GM04503 (cell line): ENCODE measurements at regions not wholly inside any gene's neighbourhood (a gene's known extent, or its start where the extent isn't known, plus 50 kb on each side); places are given as distances from the start of the nearest gene placed in this dataset.

Experiments used
- DNase-seq: peaks from one replicate; pipeline ENCODE4 v3.0.0-alpha.2; 2012; ENCODE audit warnings: low read depth

DNA sequence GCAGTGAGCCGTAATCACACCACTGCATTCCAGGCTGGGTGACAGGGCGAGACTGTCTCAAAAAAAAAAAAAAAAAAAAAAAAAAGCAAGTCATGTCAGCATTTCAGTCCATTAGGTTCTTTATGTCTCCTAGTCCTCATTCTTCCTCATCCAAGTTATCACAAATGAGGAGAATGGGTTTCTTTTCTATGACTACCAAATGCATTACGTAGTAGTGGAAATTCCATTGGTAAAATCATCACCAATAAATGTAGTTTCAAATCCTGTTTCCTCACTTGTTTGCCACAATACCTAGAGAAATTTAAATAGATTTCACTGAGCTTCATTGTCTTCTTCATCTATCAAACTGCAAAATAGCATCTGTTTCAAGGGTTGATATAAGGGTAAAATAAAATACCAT is 317.6 kb upstream of the MME start:
- no peak for DNase-seq

DNA sequence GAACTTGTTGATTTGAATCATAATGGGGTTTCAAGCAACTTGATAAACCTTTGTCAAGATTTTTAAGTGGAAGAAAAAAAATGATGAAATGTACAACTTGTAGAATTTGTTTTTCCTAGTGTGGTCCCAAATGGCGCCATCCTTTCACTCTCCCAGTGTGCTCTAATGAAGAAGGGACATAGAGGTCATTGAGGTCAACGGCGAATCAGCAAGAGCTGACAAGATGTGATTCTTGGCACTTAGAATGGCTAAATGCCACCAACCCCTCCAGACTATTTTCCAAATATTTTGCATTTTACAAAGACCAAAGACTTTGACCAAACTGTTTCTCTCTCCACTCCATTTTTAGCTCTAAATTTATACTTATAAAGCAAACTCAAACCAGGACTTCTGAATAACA is 320.2 kb upstream of the MME start:
- DNase-seq = no peak

DNA sequence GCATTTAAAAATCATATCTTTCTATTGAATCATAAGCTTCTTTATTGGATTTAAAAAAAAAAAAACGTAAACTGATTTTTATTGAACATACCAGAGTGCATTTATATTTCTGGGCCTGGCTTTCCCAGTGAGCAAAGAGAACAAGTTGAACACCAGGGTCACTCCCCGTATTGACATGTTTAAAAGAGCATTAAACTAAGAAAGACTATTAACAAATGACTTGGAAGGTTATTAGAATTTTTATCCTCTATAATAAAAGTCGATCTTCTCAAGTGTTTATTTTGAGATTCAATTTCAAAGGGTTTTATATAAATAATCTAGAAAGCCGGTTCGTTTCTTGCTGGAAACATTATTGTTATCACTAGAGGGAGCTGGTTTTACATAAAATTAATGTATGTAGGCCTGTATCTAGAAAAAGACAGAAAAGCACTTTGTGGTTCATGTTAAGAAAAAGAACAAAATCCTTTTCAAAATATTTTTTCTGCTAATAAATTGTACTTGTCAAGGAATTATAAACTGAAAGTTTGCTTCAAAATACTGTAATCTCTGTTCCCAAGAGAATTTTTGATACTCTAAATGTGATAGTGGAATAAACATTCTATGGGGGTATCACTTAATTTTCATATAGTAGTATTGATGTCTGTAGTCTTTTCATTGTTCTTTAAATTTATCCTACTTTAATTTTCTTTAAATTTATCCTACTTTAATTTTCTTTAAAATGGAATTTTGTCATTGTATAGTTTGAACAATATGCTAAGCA is 321.8 kb upstream of the MME start:
- DNase-seq = no peak

DNA sequence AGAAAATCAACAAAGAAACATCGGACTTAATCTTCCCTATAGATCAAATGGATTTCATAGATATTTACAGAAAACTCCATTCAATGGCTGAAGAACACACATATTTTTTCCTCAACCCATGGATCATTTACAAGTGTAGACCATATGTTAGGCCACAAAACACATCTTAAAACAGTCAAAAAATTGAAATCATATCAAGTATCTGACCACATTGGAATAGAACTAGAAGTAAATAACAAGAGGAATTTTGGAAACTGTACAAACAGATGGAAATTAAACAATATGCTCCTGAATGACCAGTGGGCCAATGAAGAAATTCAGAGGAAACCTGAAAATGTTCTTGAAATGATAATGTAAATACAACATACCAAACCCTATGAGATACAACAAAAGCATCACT is 323.1 kb upstream of the GPR149 start:
- no peak for DNase-seq

DNA sequence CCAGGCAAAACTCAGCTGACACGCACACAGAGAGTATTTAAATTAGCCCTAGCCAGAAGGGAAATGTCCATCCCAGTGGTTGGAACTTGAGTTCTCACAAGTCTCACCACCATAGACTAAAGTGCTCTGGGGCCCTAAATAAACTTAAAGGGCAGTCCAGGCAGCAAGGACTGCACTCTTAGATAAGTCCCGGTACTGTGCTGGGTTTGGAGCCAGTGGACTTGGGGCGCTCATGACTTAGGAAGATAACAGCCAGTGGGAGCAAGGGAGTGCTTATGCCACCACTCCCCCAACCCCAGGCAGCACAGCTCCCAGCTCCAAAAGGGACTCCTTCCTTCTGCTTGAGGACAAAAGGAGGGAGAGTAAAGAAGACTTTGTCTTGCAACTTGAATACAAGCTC is 319.5 kb upstream of the GPR149 start:
- no peak for DNase-seq

DNA sequence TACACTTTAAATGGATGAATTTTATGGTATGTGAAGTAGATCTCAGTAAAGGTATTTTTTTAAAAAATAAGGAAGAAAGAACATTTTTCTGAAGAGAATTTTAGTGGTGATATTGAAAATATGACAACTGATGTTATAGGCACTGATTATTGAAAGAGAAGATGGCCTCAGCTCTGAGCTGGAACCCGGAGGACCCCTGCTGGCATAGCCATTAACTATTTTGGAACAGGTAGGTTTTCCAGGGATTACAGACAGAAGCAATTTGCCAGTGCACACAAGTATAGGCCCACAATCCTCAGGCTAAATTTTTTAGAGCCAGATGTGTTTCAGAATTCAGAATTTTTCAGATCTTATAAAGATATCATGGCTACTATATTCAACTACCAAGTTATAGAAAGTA is 315.9 kb upstream of the GPR149 start:
- no peak for DNase-seq

- no peak for DNase-seq
These were observed 315.1 kb upstream of the GPR149 start for GRCh38 chr3:154745122-154745521.

GRCh38 chr3:154743418-154743817 is 313.4 kb upstream of the GPR149 start:
- DNase-seq = no peak

DNA sequence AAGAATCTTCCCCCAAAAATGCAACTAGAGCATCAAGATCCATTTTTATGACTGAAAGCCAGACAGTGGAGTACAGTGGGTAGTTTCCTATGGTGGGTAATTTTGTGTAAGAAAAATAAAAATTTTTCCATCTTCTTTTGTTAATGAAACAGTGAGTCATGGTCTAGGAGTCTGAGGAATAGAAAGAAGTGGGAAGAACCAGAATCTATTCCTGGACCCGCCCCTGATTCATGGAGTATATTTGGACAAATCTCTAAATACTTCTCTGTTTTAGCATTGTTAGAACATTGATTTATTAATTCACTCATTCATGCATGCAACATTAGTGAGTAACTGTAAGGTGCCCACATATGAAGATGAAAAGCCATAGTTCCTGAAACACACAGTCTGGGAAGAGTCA is 304.5 kb upstream of the GPR149 start:
- DNase-seq = no peak

GRCh38 chr3:154730186-154730585 is 300.2 kb upstream of the GPR149 start:
- DNase-seq = no peak

DNA sequence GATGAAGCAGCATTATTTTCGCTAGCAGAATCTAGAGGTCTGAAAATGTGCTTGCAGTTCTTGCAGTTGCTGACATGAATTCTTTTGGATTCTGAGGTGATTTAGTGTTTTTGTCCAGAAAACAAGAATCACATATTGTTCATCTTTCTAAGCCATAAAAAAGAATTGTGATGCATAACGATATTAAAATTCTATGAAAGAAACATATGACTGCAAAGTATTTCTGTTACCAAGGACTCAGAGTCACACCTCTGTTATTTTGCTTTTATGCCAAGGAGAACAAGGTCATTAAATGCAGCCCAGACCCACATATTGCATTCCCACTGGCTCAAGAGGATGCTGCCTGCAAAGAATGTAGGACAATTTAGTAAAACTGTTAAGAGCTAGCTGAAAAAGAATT is 299.8 kb upstream of the GPR149 start:
- DNase-seq = no peak

DNA sequence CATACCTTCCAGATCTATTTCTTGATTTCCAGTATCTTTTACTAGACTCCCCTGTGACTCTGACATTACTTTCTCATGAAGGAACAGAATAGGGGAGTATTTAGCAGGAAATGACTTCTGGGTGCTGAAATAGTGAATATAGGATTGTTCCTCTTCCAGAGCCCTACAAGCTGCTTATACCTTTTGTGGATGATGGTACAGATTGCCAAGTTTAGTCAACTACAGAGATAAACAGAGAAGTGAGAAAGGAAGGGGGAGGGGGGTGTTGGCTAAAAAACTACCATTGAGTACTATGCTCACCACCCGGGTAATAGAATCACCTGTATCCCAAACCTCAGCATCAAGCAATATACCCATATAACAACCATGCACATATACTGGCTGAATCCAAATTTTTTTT is 298.3 kb upstream of the GPR149 start:
- DNase-seq = no peak

- DNase-seq = no peak
These were observed 290.9 kb upstream of the GPR149 start for GRCh38 chr3:154720921-154721320.

DNA sequence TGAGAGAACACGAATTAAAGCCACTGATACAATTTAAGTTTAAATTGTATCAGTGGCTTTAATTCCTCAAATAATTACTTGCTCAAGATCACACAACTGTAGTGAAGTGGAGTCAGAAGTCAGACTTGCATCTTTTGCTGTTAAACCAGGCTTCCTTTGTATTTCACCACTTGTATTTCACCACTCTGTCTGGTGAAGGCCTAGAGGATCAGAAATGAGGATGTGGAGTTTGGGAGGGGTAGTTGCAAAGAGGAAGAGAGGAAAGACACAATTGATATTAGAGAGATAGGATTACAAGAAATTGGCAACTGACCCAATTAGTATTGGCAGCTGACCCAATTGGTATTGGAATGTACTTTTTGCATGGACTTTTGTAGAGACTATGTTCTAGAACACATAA is 288.1 kb upstream of the GPR149 start:
- no peak for DNase-seq

DNA sequence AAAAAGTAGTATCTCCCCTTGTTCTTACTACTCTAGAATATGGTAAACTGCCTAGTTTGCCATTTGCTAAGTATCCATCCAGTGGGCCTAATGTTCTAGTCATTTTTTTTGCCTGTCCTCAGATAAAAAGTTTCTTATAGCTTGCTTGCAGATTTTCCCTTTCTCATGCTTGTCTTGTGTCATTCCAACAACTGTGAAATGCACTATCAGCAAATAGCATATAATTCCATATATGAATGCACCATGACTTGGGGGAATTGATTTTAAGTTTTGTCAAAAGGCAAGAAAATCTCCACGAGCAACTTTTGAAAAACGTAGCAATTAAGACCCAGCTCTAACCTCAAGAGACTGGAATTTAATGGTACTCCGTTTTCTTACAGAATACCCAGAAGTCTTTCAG is 286.2 kb upstream of the GPR149 start:
- DNase-seq = no peak

DNA sequence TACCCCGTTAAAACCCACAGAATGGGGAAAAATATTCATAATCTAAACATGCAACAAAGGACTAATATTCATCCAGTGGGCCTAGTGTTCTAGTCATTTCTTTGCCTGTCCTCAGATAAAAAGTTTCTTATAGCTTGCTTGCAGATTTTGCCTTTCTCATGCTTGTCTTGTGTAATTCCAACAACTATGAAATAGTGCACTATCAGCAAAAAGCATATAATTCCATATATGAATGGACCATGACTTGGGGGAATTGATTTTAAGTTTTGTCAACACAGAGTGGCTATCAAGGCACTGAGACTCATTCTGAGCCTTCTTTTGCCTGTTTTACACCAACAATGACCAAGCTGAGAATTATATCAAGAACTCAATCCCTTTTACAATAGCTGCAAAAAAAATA is 278.6 kb upstream of the GPR149 start:
- DNase-seq = no peak

DNA sequence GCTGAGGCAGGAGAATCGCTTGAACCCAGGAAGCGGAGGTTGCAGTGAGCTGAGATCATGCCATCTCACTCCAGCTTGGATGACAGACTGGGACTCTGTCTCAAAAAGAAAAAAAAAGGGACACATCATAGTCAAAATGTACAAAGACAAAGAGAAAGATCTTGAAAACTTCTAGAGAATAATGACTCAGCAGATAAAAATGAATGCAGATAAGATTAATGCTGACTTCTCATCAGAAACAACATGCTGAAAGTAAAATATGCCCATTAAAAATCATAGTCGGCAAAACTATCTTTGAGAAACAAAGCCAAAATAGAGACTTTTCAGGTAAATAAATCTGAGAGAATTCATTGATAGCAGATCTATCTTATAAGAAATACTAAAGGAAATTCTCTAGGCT is 271.1 kb upstream of the GPR149 start:
- no peak for DNase-seq

DNA sequence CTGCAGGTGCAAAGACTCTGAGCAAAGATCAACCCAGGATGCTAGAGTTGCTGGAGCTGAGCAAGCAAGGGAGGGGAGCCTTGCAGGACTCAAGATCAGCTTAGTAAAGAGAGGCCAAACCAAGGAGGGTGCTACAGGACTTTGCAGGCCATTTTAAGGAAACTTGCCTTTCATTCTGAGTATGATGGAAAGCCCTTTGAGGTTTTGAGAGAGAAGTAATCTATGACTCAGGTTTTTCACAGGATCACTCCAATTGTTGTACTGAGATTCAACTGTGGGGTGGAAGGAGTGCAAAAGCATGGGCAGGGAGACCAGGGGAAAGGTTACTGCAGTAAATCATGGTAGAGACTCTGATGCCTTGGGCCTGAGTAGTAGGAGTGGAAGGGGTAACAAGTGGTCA is 260.4 kb upstream of the GPR149 start:
- DNase-seq = no peak

GRCh38 chr3:154684440-154684839 is 254.4 kb upstream of the GPR149 start:
- no peak for DNase-seq

GRCh38 chr3:154684021-154684420 is 254.0 kb upstream of the GPR149 start:
- DNase-seq = no peak

DNA sequence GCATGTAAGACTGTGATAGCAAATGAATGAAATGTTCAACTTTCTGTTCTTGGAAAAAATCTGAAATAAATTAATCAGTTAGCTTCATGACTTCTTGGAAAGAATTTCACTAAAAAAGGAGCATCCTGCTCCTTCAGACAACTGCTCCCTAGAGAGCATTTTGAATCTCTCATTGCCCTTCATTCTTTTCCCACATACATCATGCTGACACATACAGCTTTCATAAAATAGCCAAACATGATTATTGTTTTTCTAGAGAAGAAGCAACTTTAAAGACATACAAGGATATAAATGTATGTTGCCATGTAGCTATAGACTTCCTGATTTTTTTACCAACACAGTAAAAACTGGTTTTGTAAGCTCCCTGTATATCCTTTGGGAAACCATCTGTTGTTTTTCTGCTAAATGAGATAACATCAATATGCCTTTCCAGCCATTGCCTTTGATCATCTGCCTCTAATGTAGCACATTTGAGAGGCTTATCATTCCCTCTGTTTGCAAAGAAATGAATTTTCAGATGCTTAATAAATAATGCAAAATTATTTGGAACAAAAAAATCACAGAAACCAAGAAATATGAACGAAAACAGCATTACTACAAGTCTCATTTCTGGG is 248.2 kb upstream of the GPR149 start:
- DNase-seq = no peak

DNA sequence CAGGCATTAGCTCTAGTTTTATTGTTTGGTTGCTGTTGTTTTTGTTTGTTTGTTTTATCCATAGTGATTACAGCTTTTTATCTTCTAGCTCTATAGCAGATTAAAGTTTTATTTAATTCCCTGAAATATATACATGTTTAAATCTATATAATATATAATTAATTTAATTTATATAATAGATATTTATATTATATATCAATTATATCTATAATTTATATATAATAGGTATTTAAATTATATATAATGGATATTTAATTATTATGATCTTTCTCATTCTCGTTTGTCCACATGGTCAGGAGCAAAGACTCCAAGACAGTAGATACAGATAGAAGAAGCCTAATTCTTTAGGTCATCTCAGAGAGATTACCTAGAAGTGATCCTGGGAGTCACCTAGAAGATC is 238.8 kb upstream of the GPR149 start:
- DNase-seq = no peak

DNA sequence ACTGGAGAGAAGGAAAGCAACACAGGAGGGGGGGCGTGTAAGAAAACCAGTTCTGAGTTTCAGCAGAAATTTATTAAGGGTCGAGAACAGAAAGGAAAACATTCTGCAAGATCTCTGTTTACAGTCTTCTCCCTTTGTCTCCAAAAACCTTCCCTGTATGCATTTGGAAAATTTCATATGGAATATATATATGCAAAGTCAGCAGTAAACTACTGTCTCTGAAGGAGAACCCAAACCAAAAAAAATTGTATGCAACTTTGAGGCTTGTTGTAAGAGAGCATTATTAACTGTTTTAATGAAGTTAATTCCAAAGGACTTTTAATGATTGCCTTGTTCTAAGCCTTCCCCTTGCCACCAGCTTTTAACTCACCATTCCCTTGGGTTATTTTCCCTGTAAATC is 238.2 kb upstream of the GPR149 start:
- no peak for DNase-seq

DNA sequence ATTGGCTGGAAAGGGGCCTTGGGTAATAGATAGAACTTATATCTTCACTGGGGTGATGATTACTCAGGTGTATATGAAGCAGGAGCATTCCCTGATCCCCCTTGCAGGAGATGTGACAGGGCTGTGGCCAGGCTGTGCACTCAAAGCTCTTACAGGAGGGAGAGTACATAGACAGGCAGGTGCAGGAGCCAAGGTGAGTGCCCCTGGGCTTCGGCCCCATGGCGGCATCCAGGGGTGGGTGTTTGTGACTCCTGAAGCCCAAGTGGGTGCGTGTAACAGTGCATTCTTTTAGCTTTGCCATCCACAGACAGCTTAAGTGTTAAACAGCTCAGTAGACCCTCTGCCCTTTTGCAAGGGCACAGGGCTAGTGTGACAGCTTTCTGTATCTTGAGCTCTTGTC is 236.6 kb upstream of the GPR149 start:
- DNase-seq = no peak
